ENCODE measurements at regions not wholly inside any gene's neighbourhood (a gene's known extent, or its start where the extent isn't known, plus 50 kb on each side); places are given as distances from the start of the nearest gene placed in this dataset.

DNA sequence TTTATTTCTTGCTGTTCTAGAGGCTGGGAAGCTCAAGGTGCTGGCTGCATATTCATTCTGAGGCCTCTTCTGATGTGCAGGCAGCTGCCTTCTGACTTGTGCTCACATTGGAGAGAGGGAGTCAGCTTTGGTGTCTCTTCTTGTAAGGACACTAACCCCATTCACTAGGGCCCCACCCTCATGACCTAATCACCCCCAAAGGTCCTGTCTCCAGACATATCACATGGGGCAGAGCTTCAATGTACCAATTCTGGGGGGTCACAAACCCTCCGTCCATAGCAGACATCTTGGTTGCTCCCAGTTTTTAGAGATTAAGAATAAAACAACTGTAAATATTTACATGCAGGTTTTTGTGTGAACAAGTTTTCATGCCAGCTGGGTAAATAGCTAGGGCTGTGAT lies 109.1 kb downstream of the RTP5 start:
- no peak for ATAC-seq

DNA sequence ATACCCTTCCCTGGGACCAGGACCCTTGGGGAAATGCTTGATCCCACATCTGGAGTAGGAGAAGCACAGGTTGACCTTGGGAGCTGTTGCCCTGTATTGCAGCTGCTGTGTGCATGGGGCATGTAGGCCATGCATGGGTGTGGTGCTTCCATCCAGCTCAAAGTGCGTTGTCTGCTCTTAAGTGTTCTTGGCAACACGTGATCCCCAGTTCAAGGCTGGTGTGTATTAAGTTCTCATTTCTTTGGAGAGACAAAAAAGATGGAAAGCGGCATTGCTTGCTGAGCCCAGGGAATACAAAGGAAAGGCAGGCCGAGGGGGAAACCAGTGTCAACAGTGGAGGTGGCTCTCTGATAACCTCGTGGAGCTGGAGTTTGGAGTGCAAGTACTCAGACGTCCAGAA lies 110.7 kb downstream of the RTP5 start:
- no peak for TF ChIP-seq ZFX (IDR thresholded peaks at IDR 0.05)
- TF ChIP-seq EGR1 (IDR thresholded peaks at IDR 0.05; ENCODE audit: low read depth) = no peak
- TF ChIP-seq CEBPB (IDR thresholded peaks at IDR 0.05; ENCODE audit: low read depth) = no peak
- TF ChIP-seq, protein P1, sequence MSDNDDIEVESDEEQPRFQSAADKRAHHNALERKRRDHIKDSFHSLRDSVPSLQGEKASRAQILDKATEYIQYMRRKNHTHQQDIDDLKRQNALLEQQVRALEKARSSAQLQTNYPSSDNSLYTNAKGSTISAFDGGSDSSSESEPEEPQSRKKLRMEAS (IDR thresholded peaks at IDR 0.05) = no peak
- TF ChIP-seq EZH2phosphoT487 (IDR thresholded peaks at IDR 0.05; ENCODE audit: borderline replicate concordance) = no peak
- no peak for TF ChIP-seq POLR2AphosphoS5 (IDR thresholded peaks at IDR 0.05; ENCODE audit: low read depth, low read length)
- no peak for TF ChIP-seq FOSL1 (IDR thresholded peaks at IDR 0.05; ENCODE audit: low read depth)
- no peak for TF ChIP-seq ZNF274 (IDR thresholded peaks at IDR 0.05; ENCODE audit: low read depth, low read length)
- TF ChIP-seq, protein P2, sequence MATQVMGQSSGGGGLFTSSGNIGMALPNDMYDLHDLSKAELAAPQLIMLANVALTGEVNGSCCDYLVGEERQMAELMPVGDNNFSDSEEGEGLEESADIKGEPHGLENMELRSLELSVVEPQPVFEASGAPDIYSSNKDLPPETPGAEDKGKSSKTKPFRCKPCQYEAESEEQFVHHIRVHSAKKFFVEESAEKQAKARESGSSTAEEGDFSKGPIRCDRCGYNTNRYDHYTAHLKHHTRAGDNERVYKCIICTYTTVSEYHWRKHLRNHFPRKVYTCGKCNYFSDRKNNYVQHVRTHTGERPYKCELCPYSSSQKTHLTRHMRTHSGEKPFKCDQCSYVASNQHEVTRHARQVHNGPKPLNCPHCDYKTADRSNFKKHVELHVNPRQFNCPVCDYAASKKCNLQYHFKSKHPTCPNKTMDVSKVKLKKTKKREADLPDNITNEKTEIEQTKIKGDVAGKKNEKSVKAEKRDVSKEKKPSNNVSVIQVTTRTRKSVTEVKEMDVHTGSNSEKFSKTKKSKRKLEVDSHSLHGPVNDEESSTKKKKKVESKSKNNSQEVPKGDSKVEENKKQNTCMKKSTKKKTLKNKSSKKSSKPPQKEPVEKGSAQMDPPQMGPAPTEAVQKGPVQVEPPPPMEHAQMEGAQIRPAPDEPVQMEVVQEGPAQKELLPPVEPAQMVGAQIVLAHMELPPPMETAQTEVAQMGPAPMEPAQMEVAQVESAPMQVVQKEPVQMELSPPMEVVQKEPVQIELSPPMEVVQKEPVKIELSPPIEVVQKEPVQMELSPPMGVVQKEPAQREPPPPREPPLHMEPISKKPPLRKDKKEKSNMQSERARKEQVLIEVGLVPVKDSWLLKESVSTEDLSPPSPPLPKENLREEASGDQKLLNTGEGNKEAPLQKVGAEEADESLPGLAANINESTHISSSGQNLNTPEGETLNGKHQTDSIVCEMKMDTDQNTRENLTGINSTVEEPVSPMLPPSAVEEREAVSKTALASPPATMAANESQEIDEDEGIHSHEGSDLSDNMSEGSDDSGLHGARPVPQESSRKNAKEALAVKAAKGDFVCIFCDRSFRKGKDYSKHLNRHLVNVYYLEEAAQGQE (IDR thresholded peaks at IDR 0.05; ENCODE audit: low read depth) = no peak
- no peak for TF ChIP-seq RAD21 (IDR thresholded peaks at IDR 0.05; ENCODE audit: low read depth)
- TF ChIP-seq, protein P3, sequence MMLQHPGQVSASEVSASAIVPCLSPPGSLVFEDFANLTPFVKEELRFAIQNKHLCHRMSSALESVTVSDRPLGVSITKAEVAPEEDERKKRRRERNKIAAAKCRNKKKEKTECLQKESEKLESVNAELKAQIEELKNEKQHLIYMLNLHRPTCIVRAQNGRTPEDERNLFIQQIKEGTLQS (IDR thresholded peaks at IDR 0.05) = no peak
- TF ChIP-seq EZH2 (IDR thresholded peaks at IDR 0.05) = no peak
- no peak for TF ChIP-seq JUND (IDR thresholded peaks at IDR 0.05)
- TF ChIP-seq SRF (IDR thresholded peaks at IDR 0.05; ENCODE audit: low read depth) = no peak
- TF ChIP-seq SP1 (IDR thresholded peaks at IDR 0.05; ENCODE audit: low read depth) = no peak
- TF ChIP-seq ELF1 (IDR thresholded peaks at IDR 0.05; ENCODE audit: borderline replicate concordance, low read depth) = no peak
- Histone ChIP-seq H3K9ac (ENCODE audit: low read length) (no peak overlapping the region), H3K27me3 (ENCODE audit: insufficient read depth, low read length) (no peaks in the 10 kb centered on the region), H3K9me3 (ENCODE audit: control insufficient read depth in 1 of 2, insufficient read depth in 1 of 2, low read depth in 1 of 2, low read length in 2 of 2) (no peaks in the 10 kb centered on the region), H3K27ac (ENCODE audit: low read depth, low read length) (no peak overlapping the region), H3K9me2 (ENCODE audit: insufficient read depth) (no peaks in the 10 kb centered on the region), H3K79me2 (ENCODE audit: insufficient read depth, low read length) (no peaks in the 10 kb centered on the region), H3K4me1 (ENCODE audit: control insufficient read depth in 1 of 2, insufficient read depth in 2 of 2, low read length in 2 of 2) (no peaks in the 10 kb centered on the region), H3K36me3 (ENCODE audit: control insufficient read depth in 1 of 2, insufficient read depth in 2 of 2, low read length in 2 of 2) (no peaks in the 10 kb centered on the region), H3K4me2 (ENCODE audit: low read length) (no peak overlapping the region), H2AFZ (ENCODE audit: low read depth, low read length, poor library complexity, severe bottlenecking) (no peak overlapping the region), H3K4me3 (replicated peaks in 1 of 2; ENCODE audit: low read depth in 1 of 2, low read length in 2 of 2) (no peak overlapping the region), H4K20me1 (ENCODE audit: insufficient read depth) (no peaks in the 10 kb centered on the region)
- intact Hi-C loops (cut with micrococcal nuclease) = no loop called here
- RAD21 ChIA-PET (ENCODE audit: low non-redundant PET in 1 of 2, low total read pairs in 2 of 2, uncharacterized antibody in 2 of 2, unreplicated experiment in 2 of 2) = no interaction called here
- DNase-seq (ENCODE audit: low read depth, low spot score) (no peak), ATAC-seq (no peak)
- CTCF ChIA-PET = no interaction called here
- POLR2A ChIA-PET = no interaction called here
- no TSS peak for BruUV-seq (replicated peaks)

More for the DNA sequence above, 109.1 kb downstream of the RTP5 start:
- Histone ChIP-seq H3K79me2 (ENCODE audit: insufficient read depth, low read length) (no peaks in the 10 kb centered on the region), H4K20me1 (ENCODE audit: insufficient read depth) (no peaks in the 10 kb centered on the region), H3K9me3 (ENCODE audit: control insufficient read depth in 1 of 2, insufficient read depth in 1 of 2, low read depth in 1 of 2, low read length in 2 of 2) (no peaks in the 10 kb centered on the region), H3K4me3 (replicated peaks in 1 of 2; ENCODE audit: low read depth in 1 of 2, low read length in 2 of 2) (no peak overlapping the region), H2AFZ (ENCODE audit: low read depth, low read length, poor library complexity, severe bottlenecking) (no peak overlapping the region), H3K9me2 (ENCODE audit: insufficient read depth) (no peaks in the 10 kb centered on the region), H3K27ac (ENCODE audit: low read depth, low read length) (no peak overlapping the region), H3K4me2 (ENCODE audit: low read length) (no peak overlapping the region), H3K27me3 (ENCODE audit: insufficient read depth, low read length) (no peaks in the 10 kb centered on the region), H3K4me1 (ENCODE audit: control insufficient read depth in 1 of 2, insufficient read depth in 2 of 2, low read length in 2 of 2) (no peaks in the 10 kb centered on the region), H3K36me3 (ENCODE audit: control insufficient read depth in 1 of 2, insufficient read depth in 2 of 2, low read length in 2 of 2) (no peaks in the 10 kb centered on the region), H3K9ac (ENCODE audit: low read length) (no peak overlapping the region)
- intact Hi-C loops (cut with micrococcal nuclease) = no loop called here
- no peak for TF ChIP-seq CBX3 (IDR thresholded peaks at IDR 0.05; ENCODE audit: low read depth)
- TF ChIP-seq YY1 (IDR thresholded peaks at IDR 0.05; ENCODE audit: extremely low read depth, insufficient replicate concordance, low read depth, low read length) = no peak
- ChIA-PET POLR2A (interaction anchor here (1.2 kb wide), 1 partner anchor 12 kb away, joined by 3 read pairs; no protein-coding TSS in a partner anchor), CTCF (no interaction called here), RAD21 (ENCODE audit: low non-redundant PET in 1 of 2, low total read pairs in 2 of 2, uncharacterized antibody in 2 of 2, unreplicated experiment in 2 of 2) (no interaction called here)
- no peak for DNase-seq (ENCODE audit: low read depth, low spot score)
- BruUV-seq (replicated peaks) = no TSS peak
